ENCODE measurements at regions not wholly inside any gene's neighbourhood (a gene's known extent, or its start where the extent isn't known, plus 50 kb on each side); places are given as distances from the start of the nearest gene placed in this dataset.

GRCh38 chr2:2751715-2752315 is 420.7 kb upstream of the MYT1L start:
- Histone ChIP-seq H3K4me3 (ENCODE audit: insufficient read length, low read depth) (no peak overlapping the region), H3K9ac (ENCODE audit: insufficient read length, low read depth) (no peak overlapping the region), H3K4me1 (ENCODE audit: insufficient read depth, insufficient read length) (peaks cover 2% of the 10 kb centered on the region), H3K27me3 (ENCODE audit: insufficient read depth, insufficient read length) (no peaks in the 10 kb centered on the region), H3K9me3 (ENCODE audit: insufficient read depth, low read length) (peaks cover 19% of the 10 kb centered on the region; the same call in 1 of the 2 replicates), H3K36me3 (ENCODE audit: insufficient read depth, insufficient read length, low read length) (no peaks in the 10 kb centered on the region)
- DNase-seq (ENCODE audit: low read depth, low spot score), result no peak
- no peak for TF ChIP-seq YY1 (IDR thresholded peaks at IDR 0.05; ENCODE audit: insufficient read depth, insufficient read length)

DNA sequence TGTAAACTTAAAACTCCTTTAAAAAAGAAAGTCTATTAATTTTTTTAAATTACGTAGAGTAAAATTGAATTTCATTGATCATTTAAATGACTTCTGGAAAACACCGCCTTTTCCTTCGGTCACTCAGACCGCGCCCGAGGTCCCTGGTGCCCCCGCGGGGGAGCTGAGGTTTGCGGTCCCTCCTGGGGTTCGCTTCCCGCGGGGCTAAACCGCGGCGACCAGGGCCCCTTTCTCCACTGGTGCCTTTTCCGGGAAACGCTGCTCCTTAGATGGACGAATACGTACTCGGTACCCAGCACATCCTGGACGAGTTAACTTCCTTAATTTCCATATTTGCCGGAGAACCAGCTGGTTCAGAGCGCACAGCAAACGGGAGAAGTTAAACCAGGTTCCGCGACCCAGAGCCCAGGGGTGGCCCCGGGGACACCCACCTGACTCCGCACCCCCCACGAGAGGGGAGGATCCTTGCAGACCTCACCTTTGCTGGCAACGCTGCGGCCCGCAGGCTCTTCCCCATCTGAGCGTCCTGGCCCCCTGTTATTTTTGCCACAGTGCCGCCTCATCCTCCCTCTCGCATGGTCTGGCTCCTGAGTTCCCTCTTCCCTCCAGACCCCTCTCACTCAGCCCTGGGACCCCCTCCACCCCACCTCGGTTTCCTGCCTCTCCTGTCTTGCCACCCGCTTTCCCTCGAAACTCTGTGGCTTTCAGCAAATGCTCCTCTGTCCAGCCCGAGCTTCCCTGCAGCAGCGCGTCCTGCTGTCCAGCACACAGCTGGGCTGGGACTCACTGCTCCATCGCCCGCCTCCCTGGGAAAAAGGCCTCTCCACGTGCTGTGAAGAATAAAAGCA is 420.0 kb upstream of the MYT1L start:
- H3K27me3 ChIP-seq (ENCODE audit: insufficient read depth, insufficient read length), result no peaks in the 10 kb centered on the region
- TF ChIP-seq SUZ12 (IDR thresholded peaks at IDR 0.05; ENCODE audit: extremely low read depth, insufficient read depth, insufficient read length) (no peak), ZNF274 (IDR thresholded peaks at IDR 0.05; ENCODE audit: low read depth, low read length) (no peak), YY1 (IDR thresholded peaks at IDR 0.05; ENCODE audit: insufficient read depth, insufficient read length) (no peak)
- no peak for DNase-seq (ENCODE audit: low read depth, low spot score)
- peaks cover 2% of the 10 kb centered on the region for H3K4me1 ChIP-seq (ENCODE audit: insufficient read depth, insufficient read length)
- no peaks in the 10 kb centered on the region for H3K36me3 ChIP-seq (ENCODE audit: insufficient read depth, insufficient read length, low read length)
- H3K9me3 ChIP-seq (ENCODE audit: insufficient read depth, low read length), result peaks cover 19% of the 10 kb centered on the region; the same call in 1 of the 2 replicates
- no peak overlapping the region for H3K4me3 ChIP-seq (ENCODE audit: insufficient read length, low read depth)
- no peak overlapping the region for H3K9ac ChIP-seq (ENCODE audit: insufficient read length, low read depth)

DNA sequence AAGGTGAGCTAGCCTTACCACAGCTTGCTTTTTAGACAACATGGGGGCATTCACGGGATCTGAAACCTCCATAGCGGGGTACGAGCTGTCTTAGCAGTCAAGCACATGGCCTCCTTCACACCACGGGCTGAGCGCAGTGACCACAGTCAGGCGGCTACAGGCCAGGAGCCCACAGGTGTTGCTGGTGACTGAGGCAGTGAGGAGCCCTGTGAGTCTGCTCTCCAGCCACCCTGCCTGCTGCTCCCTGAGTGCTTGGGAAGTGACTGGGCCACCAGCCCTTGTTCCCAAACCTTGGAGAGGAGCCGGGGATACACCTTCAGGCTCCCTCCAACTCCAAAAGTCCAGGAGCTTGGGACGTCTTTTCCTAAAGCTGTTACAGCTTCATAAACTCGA is 418.1 kb upstream of the MYT1L start:
- Histone ChIP-seq H3K36me3 (ENCODE audit: insufficient read depth, insufficient read length, low read length) (no peaks in the 10 kb centered on the region), H3K4me3 (ENCODE audit: insufficient read length, low read depth) (no peak overlapping the region), H3K9me3 (ENCODE audit: insufficient read depth, low read length) (peaks cover 11% of the 10 kb centered on the region; the same call in 1 of the 2 replicates), H3K27me3 (ENCODE audit: insufficient read depth, insufficient read length) (no peaks in the 10 kb centered on the region), H3K9ac (ENCODE audit: insufficient read length, low read depth) (no peak overlapping the region), H3K4me1 (ENCODE audit: insufficient read depth, insufficient read length) (peaks cover 2% of the 10 kb centered on the region)
- DNase-seq (ENCODE audit: low read depth, low spot score), result no peak
- TF ChIP-seq ZNF274 (IDR thresholded peaks at IDR 0.05; ENCODE audit: low read depth, low read length) (no peak), SUZ12 (IDR thresholded peaks at IDR 0.05; ENCODE audit: extremely low read depth, insufficient read depth, insufficient read length) (no peak), YY1 (IDR thresholded peaks at IDR 0.05; ENCODE audit: insufficient read depth, insufficient read length) (no peak)

DNA sequence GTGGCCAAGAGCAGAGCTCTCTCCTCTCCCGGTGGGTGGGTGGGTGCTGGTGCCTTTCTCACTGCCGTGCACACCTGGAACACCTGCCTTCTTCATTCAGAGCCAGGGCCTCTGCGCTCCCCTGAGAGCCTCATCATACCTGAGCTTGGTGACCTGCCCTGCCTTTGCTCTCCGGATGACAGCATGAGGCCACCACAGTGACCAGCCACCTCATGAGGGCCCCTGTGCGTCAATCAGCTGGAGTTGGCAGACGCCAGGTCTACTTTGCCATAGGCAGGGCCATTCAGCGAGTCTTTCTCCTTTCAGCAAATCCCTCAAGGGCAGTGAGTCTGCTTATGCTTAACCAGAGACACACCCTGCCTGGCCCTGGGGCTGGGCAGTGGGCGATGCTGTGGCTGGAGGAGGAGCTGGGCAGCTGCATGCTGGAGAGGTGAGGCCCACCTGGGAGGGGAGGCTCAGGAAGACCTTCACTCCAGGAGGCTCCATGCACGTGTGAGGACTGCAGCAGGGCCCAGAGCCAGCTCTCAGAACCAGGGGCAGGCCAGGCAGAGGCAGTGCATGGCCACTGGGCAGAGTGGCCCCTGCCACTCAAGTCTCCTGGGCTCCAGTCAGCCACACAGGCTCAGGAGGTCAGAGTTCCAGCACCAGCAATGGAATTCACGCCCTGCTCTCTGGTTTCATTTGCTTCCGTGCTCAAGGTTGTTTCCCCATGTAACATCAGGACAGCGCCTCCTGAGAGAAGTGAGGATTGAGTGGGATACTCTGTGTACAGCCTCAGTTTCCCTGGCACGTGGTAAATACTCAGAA is 417.5 kb upstream of the MYT1L start:
- DNase-seq (ENCODE audit: low read depth, low spot score), result no peak
- Histone ChIP-seq H3K27me3 (ENCODE audit: insufficient read depth, insufficient read length) (no peaks in the 10 kb centered on the region), H3K4me3 (ENCODE audit: insufficient read length, low read depth) (no peak overlapping the region), H3K4me1 (ENCODE audit: insufficient read depth, insufficient read length) (peaks cover 2% of the 10 kb centered on the region), H3K9me3 (ENCODE audit: insufficient read depth, low read length) (peaks cover 5% of the 10 kb centered on the region; the same call in 1 of the 2 replicates), H3K9ac (ENCODE audit: insufficient read length, low read depth) (no peak overlapping the region), H3K36me3 (ENCODE audit: insufficient read depth, insufficient read length, low read length) (no peaks in the 10 kb centered on the region)
- TF ChIP-seq ZNF274 (IDR thresholded peaks at IDR 0.05; ENCODE audit: low read depth, low read length) (no peak), YY1 (IDR thresholded peaks at IDR 0.05; ENCODE audit: insufficient read depth, insufficient read length) (no peak), SUZ12 (IDR thresholded peaks at IDR 0.05; ENCODE audit: extremely low read depth, insufficient read depth, insufficient read length) (no peak)

- Histone ChIP-seq H3K4me3 (ENCODE audit: insufficient read length, low read depth) (no peak overlapping the region), H3K9me3 (ENCODE audit: insufficient read depth, low read length) (no peaks in the 10 kb centered on the region), H3K27me3 (ENCODE audit: insufficient read depth, insufficient read length) (no peaks in the 10 kb centered on the region), H3K9ac (ENCODE audit: insufficient read length, low read depth) (no peak overlapping the region), H3K36me3 (ENCODE audit: insufficient read depth, insufficient read length, low read length) (no peaks in the 10 kb centered on the region), H3K4me1 (ENCODE audit: insufficient read depth, insufficient read length) (peaks cover 6% of the 10 kb centered on the region)
- TF ChIP-seq SUZ12 (IDR thresholded peaks at IDR 0.05; ENCODE audit: extremely low read depth, insufficient read depth, insufficient read length), result no peak
- no peak for TF ChIP-seq YY1 (IDR thresholded peaks at IDR 0.05; ENCODE audit: insufficient read depth, insufficient read length)
- no peak for TF ChIP-seq ZNF274 (IDR thresholded peaks at IDR 0.05; ENCODE audit: low read depth, low read length)
- no peak for DNase-seq (ENCODE audit: low read depth, low spot score)
Observed at GRCh38 chr2:2747797-2748301, 416.8 kb upstream of the MYT1L start.

GRCh38 chr2:2746731-2747130 is 415.7 kb upstream of the MYT1L start:
- DNase-seq (ENCODE audit: low read depth, low spot score), result no peak
- Histone ChIP-seq H3K9me3 (ENCODE audit: insufficient read depth, low read length) (no peaks in the 10 kb centered on the region), H3K27me3 (ENCODE audit: insufficient read depth, insufficient read length) (no peaks in the 10 kb centered on the region), H3K36me3 (ENCODE audit: insufficient read depth, insufficient read length, low read length) (no peaks in the 10 kb centered on the region), H3K4me1 (ENCODE audit: insufficient read depth, insufficient read length) (peaks cover 6% of the 10 kb centered on the region), H3K4me3 (ENCODE audit: insufficient read length, low read depth) (no peak overlapping the region), H3K9ac (ENCODE audit: insufficient read length, low read depth) (no peak overlapping the region)
- no peak for TF ChIP-seq YY1 (IDR thresholded peaks at IDR 0.05; ENCODE audit: insufficient read depth, insufficient read length)
- TF ChIP-seq ZNF274 (IDR thresholded peaks at IDR 0.05; ENCODE audit: low read depth, low read length), result no peak
- no peak for TF ChIP-seq SUZ12 (IDR thresholded peaks at IDR 0.05; ENCODE audit: extremely low read depth, insufficient read depth, insufficient read length)

Data from NT2/D1 (cell line).